Adrenal gland (tissue), 9 donors: ENCODE measurements at regions not wholly inside any gene's neighbourhood (a gene's known extent, or its start where the extent isn't known, plus 50 kb on each side); places are given as distances from the start of the nearest gene placed in this dataset.

ENCODE experiments used
- DNase-seq, 7 donors: peaks; one replicate each; pipeline ENCODE4 v3.0.0-alpha.2; 2019 to 2020
- H3K27ac ChIP-seq, 5 donors: fragments of 200-600 bp; sonication (generic) in 4 of 5; 1 replicate in 3 of 5; 2 replicates in 2 of 5; pipeline versions ENCODE4 v1.5.1 to v1.8.0; 2016 to 2020; ENCODE audit warnings: mild to moderate bottlenecking in 1 of 5
- H3K27me3 ChIP-seq: fragments of 200-600 bp; 2 replicates; pipeline ENCODE4 v1.8.0; 2021
- H3K36me3 ChIP-seq, 2 donors: fragments of 200-600 bp; replicated peaks in 1 of 2; 1 replicate in 1 of 2; 2 replicates in 1 of 2; pipeline versions ENCODE4 v1.5.1 to v1.8.0; 2018 to 2022
- H3K4me1 ChIP-seq, 2 donors: fragments of 200-600 bp; replicated peaks in 1 of 2; 1 replicate in 1 of 2; 2 replicates in 1 of 2; pipeline versions ENCODE4 v1.5.1 to v1.8.0; 2018 to 2021
- H3K4me3 ChIP-seq, 4 donors: fragments of 200-600 bp; sonication (generic) in 3 of 4; one replicate each; pipeline ENCODE4 v1.5.1; 2016 to 2018
- H3K9me3 ChIP-seq, 3 donors: fragments of 200-600 bp; sonication (generic) in 1 of 3; replicated peaks in 1 of 3; 1 replicate in 2 of 3; 2 replicates in 1 of 3; pipeline versions ENCODE4 v1.5.1 to v1.8.0; 2016 to 2021
- CTCF ChIP-seq, 6 experiments: fragments of 450-650 bp in 4 of 6; fragments of 200-600 bp in 2 of 6; sonication (generic) in 1 of 6; IDR thresholded peaks; 1 replicate in 5 of 6; 2 replicates in 1 of 6; pipeline versions ENCODE4 v1.5.1 to v1.8.0; 2016 to 2021; ENCODE audit warnings: antibody characterized with exemption in 6 of 6, mild to moderate bottlenecking in 2 of 6, moderate library complexity in 1 of 6
- POLR2A ChIP-seq, 2 donors: fragments of 450-650 bp; IDR thresholded peaks; one replicate each; pipeline ENCODE4 v1.6.1; 2017; ENCODE audit warnings: antibody characterized with exemption in 2 of 2, mild to moderate bottlenecking in 2 of 2, moderate library complexity in 1 of 2
- WGBS, 4 donors: extraction: QIAGEN DNeasy Blood & Tissue Kit in 2 of 4; methylation state at CpG; one replicate each; pipeline versions ENCODE4 v1.1.5 to v1.1.7; 2013 to 2017; 5-methylcytosine and 5-hydroxymethylcytosine counted together
- intact Hi-C, 2 donors: fragments of 100-400 bp; cut with DNase I; formaldehyde crosslinking; loops; one replicate each; pipeline versions ENCODE4 v1.14.1 to v1.15.0; 2022 to 2023
- donor health status: healthy with polysubstance abuse.
- donor health status: Bipolar disorder and iron deficiency.
- donor health status: DM: yes; HTN: yes; CAD: no.
- donor health status: DM: no; HTN: no; CAD: no.
- donor health status: DM: no; HTN: no; CAD: no.

GRCh38 chr3:87968668-87969067 is 90.1 kb downstream of the CGGBP1 start:
- WGBS, 4 donors = 74 to 83% (median 75%) methylated on average over 4 to 5 of the region's 5 CpGs
- intact Hi-C loops = no loop called here

GRCh38 chr3:87958289-87958688 is 100.5 kb downstream of the CGGBP1 start:
- Histone ChIP-seq H3K4me3 (no peak overlapping the region), H3K27ac (no peak overlapping the region), H3K9me3 (no peaks in the 10 kb centered on the region), H3K36me3 (no peaks in the 10 kb centered on the region), H3K27me3 (no peaks in the 10 kb centered on the region), H3K4me1 (no peaks in the 10 kb centered on the region)
- WGBS, 4 donors = 46 to 56% (median 50%) methylated on average over 1 of the region's 1 CpG
- DNase-seq = no peak
- intact Hi-C loops = no loop called here
- TF ChIP-seq POLR2A (IDR thresholded peaks at IDR 0.05) = no peak
- TF ChIP-seq CTCF (IDR thresholded peaks at IDR 0.05) = no peak

More at GRCh38 chr3:87968668-87969067, 90.1 kb downstream of the CGGBP1 start:
- H3K9me3 ChIP-seq = no peaks in the 10 kb centered on the region
- H3K4me3 ChIP-seq = no peak overlapping the region
- TF ChIP-seq CTCF (IDR thresholded peaks at IDR 0.05) (no peak), POLR2A (IDR thresholded peaks at IDR 0.05) (no peak)
- H3K27ac ChIP-seq = no peak overlapping the region
- H3K27me3 ChIP-seq = no peaks in the 10 kb centered on the region
- H3K36me3 ChIP-seq = no peaks in the 10 kb centered on the region
- H3K4me1 ChIP-seq = no peaks in the 10 kb centered on the region
- no peak for DNase-seq

- Histone ChIP-seq H3K36me3 (no peaks in the 10 kb centered on the region), H3K27me3 (no peaks in the 10 kb centered on the region), H3K9me3 (no peaks in the 10 kb centered on the region), H3K4me3 (no peak overlapping the region), H3K4me1 (no peaks in the 10 kb centered on the region), H3K27ac (no peak overlapping the region)
- intact Hi-C loops = no loop called here
- 86 to 95% (median 89%) methylated on average over 1 of the region's 1 CpG for WGBS, 4 donors
- TF ChIP-seq CTCF (IDR thresholded peaks at IDR 0.05) (no peak), POLR2A (IDR thresholded peaks at IDR 0.05) (no peak)
- DNase-seq = no peak
These were observed 101.2 kb downstream of the CGGBP1 start for GRCh38 chr3:87957575-87957974.

- intact Hi-C loops = no loop called here
- H3K36me3 ChIP-seq = no peaks in the 10 kb centered on the region
- H3K4me1 ChIP-seq = no peaks in the 10 kb centered on the region
- TF ChIP-seq CTCF (IDR thresholded peaks at IDR 0.05) (no peak), POLR2A (IDR thresholded peaks at IDR 0.05) (no peak)
- H3K27me3 ChIP-seq = no peaks in the 10 kb centered on the region
- DNase-seq = no peak
- H3K4me3 ChIP-seq = no peak overlapping the region
- H3K27ac ChIP-seq = no peak overlapping the region
- H3K9me3 ChIP-seq = no peaks in the 10 kb centered on the region
- 32 to 73% (median 60%) methylated on average over 1 of the region's 1 CpG for WGBS, 4 donors
These were observed 109.0 kb downstream of the CGGBP1 start for GRCh38 chr3:87949879-87950208.
